ENCODE measurements at regions not wholly inside any gene's neighbourhood (a gene's known extent, or its start where the extent isn't known, plus 50 kb on each side); places are given as distances from the start of the nearest gene placed in this dataset.
A peak's percentile ranks its signal among the peaks of the same experiment; 100 is the strongest.
"Not testable (repeated sequence)": the region's sequence is repeated elsewhere in the genome, so short reads cannot be mapped to it uniquely, and the experiment has no call there.

DNA sequence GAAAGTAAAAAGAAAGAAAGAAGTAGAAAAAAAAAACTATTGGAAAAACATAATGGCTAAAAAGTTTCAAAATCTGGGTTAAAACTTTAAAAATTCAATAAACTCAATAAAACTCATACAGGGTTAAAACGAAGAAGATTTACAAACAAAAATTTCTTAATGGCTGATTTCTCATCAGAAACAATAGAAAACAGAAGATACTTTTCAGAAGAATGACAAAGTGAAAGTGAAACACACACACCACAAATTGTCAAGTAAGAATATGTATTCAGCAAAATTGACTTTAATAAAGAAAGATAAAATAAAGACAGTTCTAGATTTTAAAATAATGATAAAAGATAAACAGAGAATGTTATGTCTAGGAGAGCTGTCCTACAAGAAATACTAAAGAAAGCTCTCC lies 618.9 kb upstream of the GJE1 start:
- H2AK5ac ChIP-seq (ENCODE audit: low read length, severe bottlenecking), result no peak overlapping the region
- H2BK5ac ChIP-seq (ENCODE audit: low read depth, low read length, poor library complexity, severe bottlenecking), result peak overlapping the region; percentile 8
- no peak overlapping the region for H3K14ac ChIP-seq (ENCODE audit: low read length in 2 of 2)
- H2AFZ ChIP-seq (ENCODE audit: low read depth, low read length), result no peak overlapping the region
- H3K36me3 ChIP-seq (ENCODE audit: control insufficient read depth in 1 of 2, insufficient read depth in 2 of 2, low read depth in 1 of 2, low read length in 2 of 2), result no peaks in the 10 kb centered on the region
- no peaks in the 10 kb centered on the region for H3K4me1 ChIP-seq (ENCODE audit: control insufficient read depth, insufficient read depth, low read depth, low read length)
- WGBS, result 57% methylated on average over 1 of the region's 1 CpG
- DNase-seq, result peak; percentile 11
- H3K4me2 ChIP-seq (ENCODE audit: low read length, poor library complexity, severe bottlenecking), result no peak overlapping the region
- H3K18ac ChIP-seq (ENCODE audit: low read depth in 1 of 2, low read length in 2 of 2), result no peak overlapping the region
- no peak overlapping the region for H4K91ac ChIP-seq (ENCODE audit: low read length)
- H2BK120ac ChIP-seq (ENCODE audit: low read depth, low read length), result no peak overlapping the region
- H2BK15ac ChIP-seq (ENCODE audit: low read depth, poor library complexity, severe bottlenecking), result no peak overlapping the region
- no peak overlapping the region for H3K23ac ChIP-seq (ENCODE audit: low read length in 2 of 2)
- H3K9me3 ChIP-seq (ENCODE audit: control insufficient read depth, low read length), result no peaks in the 10 kb centered on the region
- H3K27ac ChIP-seq (ENCODE audit: low read length, poor library complexity, severe bottlenecking), result no peak overlapping the region
- H3K4me3 ChIP-seq (ENCODE audit: insufficient read depth in 1 of 2, low read depth in 1 of 2, low read length in 2 of 2), result peak overlapping the region in 1 of 2 experiments; percentile 15
- H3K79me1 ChIP-seq (replicated peaks; ENCODE audit: low read length, poor library complexity, severe bottlenecking), result no peaks in the 10 kb centered on the region
- no peaks in the 10 kb centered on the region for H3K27me3 ChIP-seq (ENCODE audit: control insufficient read depth in 1 of 2, insufficient read depth in 1 of 2, low read length in 2 of 2)
- H2BK12ac ChIP-seq (ENCODE audit: low read length in 2 of 2), result no peak overlapping the region
- H4K8ac ChIP-seq (ENCODE audit: low read length), result no peak overlapping the region
- H3K9ac ChIP-seq (ENCODE audit: low read length), result peak overlapping the region; percentile 81
- no peak overlapping the region for H3K4ac ChIP-seq (ENCODE audit: low read depth in 1 of 2, low read length in 2 of 2)

DNA sequence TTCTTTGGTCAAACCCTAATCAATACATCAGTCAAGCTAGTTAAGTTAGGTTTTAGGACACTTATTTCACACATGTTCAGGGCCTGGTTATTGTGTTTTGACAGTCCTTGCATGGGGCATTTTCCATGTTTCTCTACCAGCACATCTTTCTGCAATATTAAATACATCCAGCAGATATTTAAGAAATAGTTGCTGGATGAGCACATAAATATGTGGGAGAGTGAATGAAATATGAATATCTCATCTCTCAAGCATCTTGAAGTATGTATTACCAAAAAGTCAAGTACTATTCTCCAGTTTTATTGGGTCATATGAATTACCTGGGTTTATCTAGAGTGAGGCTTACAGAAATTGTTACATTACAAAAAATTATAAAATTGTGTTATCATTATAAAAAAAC lies 621.9 kb upstream of the GJE1 start:
- H3K9ac ChIP-seq (ENCODE audit: low read length), result no peak overlapping the region
- H3K27ac ChIP-seq (ENCODE audit: low read length, poor library complexity, severe bottlenecking), result no peak overlapping the region
- no peak overlapping the region for H4K91ac ChIP-seq (ENCODE audit: low read length)
- H3K4me2 ChIP-seq (ENCODE audit: low read length, poor library complexity, severe bottlenecking), result no peak overlapping the region
- H2BK120ac ChIP-seq (ENCODE audit: low read depth, low read length), result no peak overlapping the region
- no peaks in the 10 kb centered on the region for H3K79me1 ChIP-seq (replicated peaks; ENCODE audit: low read length, poor library complexity, severe bottlenecking)
- H2AFZ ChIP-seq (ENCODE audit: low read depth, low read length), result no peak overlapping the region
- peaks cover 14% of the 10 kb centered on the region for H3K9me3 ChIP-seq (ENCODE audit: control insufficient read depth, low read length)
- no peaks in the 10 kb centered on the region for H3K4me1 ChIP-seq (ENCODE audit: control insufficient read depth, insufficient read depth, low read depth, low read length)
- H2BK15ac ChIP-seq (ENCODE audit: low read depth, poor library complexity, severe bottlenecking), result no peak overlapping the region
- no peak overlapping the region for H3K4ac ChIP-seq (ENCODE audit: low read depth in 1 of 2, low read length in 2 of 2)
- no peak overlapping the region for H3K18ac ChIP-seq (ENCODE audit: low read depth in 1 of 2, low read length in 2 of 2)
- no peaks in the 10 kb centered on the region for H3K27me3 ChIP-seq (ENCODE audit: control insufficient read depth in 1 of 2, insufficient read depth in 1 of 2, low read length in 2 of 2)
- DNase-seq, result no peak
- H2BK12ac ChIP-seq (ENCODE audit: low read length in 2 of 2), result no peak overlapping the region
- H2AK5ac ChIP-seq (ENCODE audit: low read length, severe bottlenecking), result no peak overlapping the region
- no peak overlapping the region for H3K14ac ChIP-seq (ENCODE audit: low read length in 2 of 2)
- H3K23ac ChIP-seq (ENCODE audit: low read length in 2 of 2), result no peak overlapping the region
- no peak overlapping the region for H2BK5ac ChIP-seq (ENCODE audit: low read depth, low read length, poor library complexity, severe bottlenecking)
- no peak overlapping the region for H3K4me3 ChIP-seq (ENCODE audit: insufficient read depth in 1 of 2, low read depth in 1 of 2, low read length in 2 of 2)
- H4K8ac ChIP-seq (ENCODE audit: low read length), result no peak overlapping the region
- H3K36me3 ChIP-seq (ENCODE audit: control insufficient read depth in 1 of 2, insufficient read depth in 2 of 2, low read depth in 1 of 2, low read length in 2 of 2), result no peaks in the 10 kb centered on the region

DNA sequence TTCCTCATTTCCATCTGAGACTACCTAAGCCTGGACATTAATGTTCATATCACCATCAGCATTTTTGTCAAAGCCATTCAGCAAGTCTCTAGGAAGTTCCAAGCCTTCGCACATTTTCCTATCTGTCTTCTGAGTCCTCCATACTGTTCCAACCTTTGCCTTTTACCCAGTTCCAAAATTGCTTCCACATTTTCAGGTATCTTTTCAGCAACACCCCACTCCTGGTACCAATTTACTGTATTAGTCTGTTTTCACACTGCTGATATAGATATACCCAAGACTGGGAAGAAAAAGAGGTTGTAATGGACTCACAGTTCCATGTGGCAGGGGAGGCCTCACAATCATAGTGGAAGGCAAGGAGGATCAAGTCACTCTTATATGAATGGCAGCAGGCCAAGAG lies 626.7 kb upstream of the GJE1 start:
- H4K91ac ChIP-seq (ENCODE audit: low read length); H3K4me3 ChIP-seq (ENCODE audit: insufficient read depth in 1 of 2, low read depth in 1 of 2, low read length in 2 of 2); H3K23ac ChIP-seq (ENCODE audit: low read length in 2 of 2); DNase-seq; H3K18ac ChIP-seq (ENCODE audit: low read depth in 1 of 2, low read length in 2 of 2); H3K27ac ChIP-seq (ENCODE audit: low read length, poor library complexity, severe bottlenecking); H3K36me3 ChIP-seq (ENCODE audit: control insufficient read depth in 1 of 2, insufficient read depth in 2 of 2, low read depth in 1 of 2, low read length in 2 of 2); H2BK120ac ChIP-seq (ENCODE audit: low read depth, low read length); H3K9ac ChIP-seq (ENCODE audit: low read length); H3K4me1 ChIP-seq (ENCODE audit: control insufficient read depth, insufficient read depth, low read depth, low read length); H3K4me2 ChIP-seq (ENCODE audit: low read length, poor library complexity, severe bottlenecking); H3K27me3 ChIP-seq (ENCODE audit: control insufficient read depth in 1 of 2, insufficient read depth in 1 of 2, low read length in 2 of 2); H2AK5ac ChIP-seq (ENCODE audit: low read length, severe bottlenecking); H2BK15ac ChIP-seq (ENCODE audit: low read depth, poor library complexity, severe bottlenecking); H3K79me1 ChIP-seq (replicated peaks; ENCODE audit: low read length, poor library complexity, severe bottlenecking); H2BK5ac ChIP-seq (ENCODE audit: low read depth, low read length, poor library complexity, severe bottlenecking); H4K8ac ChIP-seq (ENCODE audit: low read length); H2AFZ ChIP-seq (ENCODE audit: low read depth, low read length); H3K14ac ChIP-seq (ENCODE audit: low read length in 2 of 2); H2BK12ac ChIP-seq (ENCODE audit: low read length in 2 of 2); H3K4ac ChIP-seq (ENCODE audit: low read depth in 1 of 2, low read length in 2 of 2): not testable (repeated sequence)
- WGBS, result 93% methylated on average over 1 of the region's 1 CpG
- H3K9me3 ChIP-seq (ENCODE audit: control insufficient read depth, low read length), result peaks cover 19% of the 10 kb centered on the region

DNA sequence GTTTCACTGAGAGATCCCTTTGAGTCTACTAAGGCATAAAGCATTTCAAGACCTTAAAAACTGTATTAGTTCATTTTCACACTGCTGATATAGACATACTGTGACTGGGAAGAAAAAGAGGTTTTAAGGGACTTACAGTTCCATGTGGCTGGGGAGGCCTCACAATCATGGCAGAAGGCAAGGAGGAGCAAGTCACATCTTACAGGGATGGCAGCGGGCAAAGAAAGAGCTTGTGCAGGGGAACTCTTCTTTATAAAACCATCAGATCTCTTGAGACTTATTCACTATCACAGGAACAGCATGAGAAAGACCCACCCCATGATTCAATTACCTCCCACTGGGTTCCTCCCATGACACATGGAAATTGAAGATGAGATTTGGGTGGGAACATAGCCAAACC lies 628.4 kb upstream of the GJE1 start:
- H2BK15ac ChIP-seq (ENCODE audit: low read depth, poor library complexity, severe bottlenecking); H3K27ac ChIP-seq (ENCODE audit: low read length, poor library complexity, severe bottlenecking); H3K79me1 ChIP-seq (replicated peaks; ENCODE audit: low read length, poor library complexity, severe bottlenecking); H3K23ac ChIP-seq (ENCODE audit: low read length in 2 of 2); H3K27me3 ChIP-seq (ENCODE audit: control insufficient read depth in 1 of 2, insufficient read depth in 1 of 2, low read length in 2 of 2); H3K18ac ChIP-seq (ENCODE audit: low read depth in 1 of 2, low read length in 2 of 2); H2BK5ac ChIP-seq (ENCODE audit: low read depth, low read length, poor library complexity, severe bottlenecking); H3K4ac ChIP-seq (ENCODE audit: low read depth in 1 of 2, low read length in 2 of 2); H3K36me3 ChIP-seq (ENCODE audit: control insufficient read depth in 1 of 2, insufficient read depth in 2 of 2, low read depth in 1 of 2, low read length in 2 of 2); H2AFZ ChIP-seq (ENCODE audit: low read depth, low read length); H3K14ac ChIP-seq (ENCODE audit: low read length in 2 of 2); H3K9ac ChIP-seq (ENCODE audit: low read length); DNase-seq; H2BK120ac ChIP-seq (ENCODE audit: low read depth, low read length); H4K8ac ChIP-seq (ENCODE audit: low read length); H2AK5ac ChIP-seq (ENCODE audit: low read length, severe bottlenecking); H3K4me1 ChIP-seq (ENCODE audit: control insufficient read depth, insufficient read depth, low read depth, low read length); H4K91ac ChIP-seq (ENCODE audit: low read length); H3K4me2 ChIP-seq (ENCODE audit: low read length, poor library complexity, severe bottlenecking); H3K4me3 ChIP-seq (ENCODE audit: insufficient read depth in 1 of 2, low read depth in 1 of 2, low read length in 2 of 2); H2BK12ac ChIP-seq (ENCODE audit: low read length in 2 of 2): not testable (repeated sequence)
- whole genome bisulfite sequencing, result 100% methylated on average over 1 of the region's 1 CpG
- H3K9me3 ChIP-seq (ENCODE audit: control insufficient read depth, low read length), result peaks cover 19% of the 10 kb centered on the region
